ENCODE measurements at regions not wholly inside any gene's neighbourhood (a gene's known extent, or its start where the extent isn't known, plus 50 kb on each side); places are given as distances from the start of the nearest gene placed in this dataset.

DNA sequence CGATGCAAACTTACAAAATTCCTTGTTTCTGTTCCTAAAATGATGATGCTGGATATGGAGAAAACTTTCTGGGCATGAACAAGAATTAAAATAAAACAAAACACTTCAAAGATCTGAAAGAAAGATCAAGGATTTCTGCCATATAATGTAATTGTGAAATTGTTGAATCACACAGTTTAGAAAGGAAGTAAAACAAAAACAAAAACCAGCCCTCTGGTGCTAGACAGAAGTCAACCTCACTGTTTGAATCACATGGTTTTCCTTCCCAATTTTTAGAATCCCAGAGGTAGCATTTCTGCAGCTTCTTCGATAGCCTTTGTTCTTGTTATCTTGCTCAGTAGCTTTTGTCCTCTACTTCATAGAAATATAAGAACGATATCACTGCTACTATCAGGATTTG is 118.2 kb upstream of the ARGLU1 start:
- no peak for TF ChIP-seq EGR1 (IDR thresholded peaks at IDR 0.05; ENCODE audit: low read depth)
- TF ChIP-seq, protein P1, sequence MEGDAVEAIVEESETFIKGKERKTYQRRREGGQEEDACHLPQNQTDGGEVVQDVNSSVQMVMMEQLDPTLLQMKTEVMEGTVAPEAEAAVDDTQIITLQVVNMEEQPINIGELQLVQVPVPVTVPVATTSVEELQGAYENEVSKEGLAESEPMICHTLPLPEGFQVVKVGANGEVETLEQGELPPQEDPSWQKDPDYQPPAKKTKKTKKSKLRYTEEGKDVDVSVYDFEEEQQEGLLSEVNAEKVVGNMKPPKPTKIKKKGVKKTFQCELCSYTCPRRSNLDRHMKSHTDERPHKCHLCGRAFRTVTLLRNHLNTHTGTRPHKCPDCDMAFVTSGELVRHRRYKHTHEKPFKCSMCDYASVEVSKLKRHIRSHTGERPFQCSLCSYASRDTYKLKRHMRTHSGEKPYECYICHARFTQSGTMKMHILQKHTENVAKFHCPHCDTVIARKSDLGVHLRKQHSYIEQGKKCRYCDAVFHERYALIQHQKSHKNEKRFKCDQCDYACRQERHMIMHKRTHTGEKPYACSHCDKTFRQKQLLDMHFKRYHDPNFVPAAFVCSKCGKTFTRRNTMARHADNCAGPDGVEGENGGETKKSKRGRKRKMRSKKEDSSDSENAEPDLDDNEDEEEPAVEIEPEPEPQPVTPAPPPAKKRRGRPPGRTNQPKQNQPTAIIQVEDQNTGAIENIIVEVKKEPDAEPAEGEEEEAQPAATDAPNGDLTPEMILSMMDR (IDR thresholded peaks at IDR 0.05 in 2 of 3, conservative IDR thresholded peaks at IDR 0.05 in 1 of 3; ENCODE audit: borderline replicate concordance in 1 of 3, insufficient read depth in 1 of 3, low read depth in 2 of 3, low read length in 2 of 3) = no peak
- no peak for TF ChIP-seq EZH2 (IDR thresholded peaks at IDR 0.05)
- TF ChIP-seq, protein P2, sequence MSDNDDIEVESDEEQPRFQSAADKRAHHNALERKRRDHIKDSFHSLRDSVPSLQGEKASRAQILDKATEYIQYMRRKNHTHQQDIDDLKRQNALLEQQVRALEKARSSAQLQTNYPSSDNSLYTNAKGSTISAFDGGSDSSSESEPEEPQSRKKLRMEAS (IDR thresholded peaks at IDR 0.05) = no peak
- TF ChIP-seq SIN3A (IDR thresholded peaks at IDR 0.05; ENCODE audit: low read depth) = no peak
- TF ChIP-seq CEBPB (IDR thresholded peaks at IDR 0.05; ENCODE audit: low read depth) = no peak
- TF ChIP-seq POLR2A (IDR thresholded peaks at IDR 0.05; ENCODE audit: borderline replicate concordance, extremely low read depth, insufficient read depth, insufficient read length) = no peak
- TF ChIP-seq SRF (IDR thresholded peaks at IDR 0.05; ENCODE audit: low read depth) = no peak
- no peak for TF ChIP-seq CBX3 (IDR thresholded peaks at IDR 0.05; ENCODE audit: low read depth)
- no peak for TF ChIP-seq YY1 (IDR thresholded peaks at IDR 0.05; ENCODE audit: extremely low read depth, insufficient replicate concordance, low read depth, low read length)
- TF ChIP-seq EZH2phosphoT487 (IDR thresholded peaks at IDR 0.05; ENCODE audit: borderline replicate concordance) = no peak
- no peak for TF ChIP-seq POLR2AphosphoS5 (IDR thresholded peaks at IDR 0.05; ENCODE audit: low read depth, low read length)
- TF ChIP-seq, protein P3, sequence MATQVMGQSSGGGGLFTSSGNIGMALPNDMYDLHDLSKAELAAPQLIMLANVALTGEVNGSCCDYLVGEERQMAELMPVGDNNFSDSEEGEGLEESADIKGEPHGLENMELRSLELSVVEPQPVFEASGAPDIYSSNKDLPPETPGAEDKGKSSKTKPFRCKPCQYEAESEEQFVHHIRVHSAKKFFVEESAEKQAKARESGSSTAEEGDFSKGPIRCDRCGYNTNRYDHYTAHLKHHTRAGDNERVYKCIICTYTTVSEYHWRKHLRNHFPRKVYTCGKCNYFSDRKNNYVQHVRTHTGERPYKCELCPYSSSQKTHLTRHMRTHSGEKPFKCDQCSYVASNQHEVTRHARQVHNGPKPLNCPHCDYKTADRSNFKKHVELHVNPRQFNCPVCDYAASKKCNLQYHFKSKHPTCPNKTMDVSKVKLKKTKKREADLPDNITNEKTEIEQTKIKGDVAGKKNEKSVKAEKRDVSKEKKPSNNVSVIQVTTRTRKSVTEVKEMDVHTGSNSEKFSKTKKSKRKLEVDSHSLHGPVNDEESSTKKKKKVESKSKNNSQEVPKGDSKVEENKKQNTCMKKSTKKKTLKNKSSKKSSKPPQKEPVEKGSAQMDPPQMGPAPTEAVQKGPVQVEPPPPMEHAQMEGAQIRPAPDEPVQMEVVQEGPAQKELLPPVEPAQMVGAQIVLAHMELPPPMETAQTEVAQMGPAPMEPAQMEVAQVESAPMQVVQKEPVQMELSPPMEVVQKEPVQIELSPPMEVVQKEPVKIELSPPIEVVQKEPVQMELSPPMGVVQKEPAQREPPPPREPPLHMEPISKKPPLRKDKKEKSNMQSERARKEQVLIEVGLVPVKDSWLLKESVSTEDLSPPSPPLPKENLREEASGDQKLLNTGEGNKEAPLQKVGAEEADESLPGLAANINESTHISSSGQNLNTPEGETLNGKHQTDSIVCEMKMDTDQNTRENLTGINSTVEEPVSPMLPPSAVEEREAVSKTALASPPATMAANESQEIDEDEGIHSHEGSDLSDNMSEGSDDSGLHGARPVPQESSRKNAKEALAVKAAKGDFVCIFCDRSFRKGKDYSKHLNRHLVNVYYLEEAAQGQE (IDR thresholded peaks at IDR 0.05; ENCODE audit: low read depth) = no peak
